ENCODE measurements at regions not wholly inside any gene's neighbourhood (a gene's known extent, or its start where the extent isn't known, plus 50 kb on each side); places are given as distances from the start of the nearest gene placed in this dataset.
"Not testable (repeated sequence)": the region's sequence is repeated elsewhere in the genome, so short reads cannot be mapped to it uniquely, and the experiment has no call there.

GRCh38 chr17:14723349-14723748 is 422.5 kb downstream of the HS3ST3B1 start:
- H2BK5ac ChIP-seq (ENCODE audit: low read depth, low read length, poor library complexity, severe bottlenecking); H2BK120ac ChIP-seq (ENCODE audit: low read depth, low read length); H3K9ac ChIP-seq (ENCODE audit: low read length); H2BK15ac ChIP-seq (ENCODE audit: low read depth, poor library complexity, severe bottlenecking); H4K91ac ChIP-seq (ENCODE audit: low read length); H3K23ac ChIP-seq (ENCODE audit: low read length in 2 of 2); H3K4me3 ChIP-seq (ENCODE audit: insufficient read depth in 1 of 2, low read depth in 1 of 2, low read length in 2 of 2); H3K18ac ChIP-seq (ENCODE audit: low read depth in 1 of 2, low read length in 2 of 2); H3K4me2 ChIP-seq (ENCODE audit: low read length, poor library complexity, severe bottlenecking); H3K4me1 ChIP-seq (ENCODE audit: control insufficient read depth, insufficient read depth, low read depth, low read length); H2AFZ ChIP-seq (ENCODE audit: low read depth, low read length); H3K4ac ChIP-seq (ENCODE audit: low read depth in 1 of 2, low read length in 2 of 2); H3K14ac ChIP-seq (ENCODE audit: low read length in 2 of 2); H4K8ac ChIP-seq (ENCODE audit: low read length); H3K36me3 ChIP-seq (ENCODE audit: control insufficient read depth in 1 of 2, insufficient read depth in 2 of 2, low read depth in 1 of 2, low read length in 2 of 2); H3K79me1 ChIP-seq (replicated peaks; ENCODE audit: low read length, poor library complexity, severe bottlenecking); H3K9me3 ChIP-seq (ENCODE audit: control insufficient read depth, low read length); H2BK12ac ChIP-seq (ENCODE audit: low read length in 2 of 2); DNase-seq; H3K27me3 ChIP-seq (ENCODE audit: control insufficient read depth in 1 of 2, insufficient read depth in 1 of 2, low read length in 2 of 2); H2AK5ac ChIP-seq (ENCODE audit: low read length, severe bottlenecking); H3K27ac ChIP-seq (ENCODE audit: low read length, poor library complexity, severe bottlenecking): not testable (repeated sequence)
- WGBS: 100% methylated on average over 1 of the region's 1 CpG

GRCh38 chr17:14719942-14720341 is 419.1 kb downstream of the HS3ST3B1 start:
- WGBS: 89% methylated on average over 3 of the region's 3 CpGs
- Histone ChIP-seq H2AK5ac (ENCODE audit: low read length, severe bottlenecking) (no peak overlapping the region), H3K4me3 (ENCODE audit: insufficient read depth in 1 of 2, low read depth in 1 of 2, low read length in 2 of 2) (no peak overlapping the region), H3K27me3 (ENCODE audit: control insufficient read depth in 1 of 2, insufficient read depth in 1 of 2, low read length in 2 of 2) (no peaks in the 10 kb centered on the region), H3K4me2 (ENCODE audit: low read length, poor library complexity, severe bottlenecking) (no peak overlapping the region), H2BK5ac (ENCODE audit: low read depth, low read length, poor library complexity, severe bottlenecking) (no peak overlapping the region), H3K4ac (ENCODE audit: low read depth in 1 of 2, low read length in 2 of 2) (no peak overlapping the region), H2BK120ac (ENCODE audit: low read depth, low read length) (no peak overlapping the region), H3K79me1 (replicated peaks; ENCODE audit: low read length, poor library complexity, severe bottlenecking) (no peaks in the 10 kb centered on the region), H2BK12ac (ENCODE audit: low read length in 2 of 2) (no peak overlapping the region), H3K27ac (ENCODE audit: low read length, poor library complexity, severe bottlenecking) (no peak overlapping the region), H3K18ac (ENCODE audit: low read depth in 1 of 2, low read length in 2 of 2) (no peak overlapping the region), H3K14ac (ENCODE audit: low read length in 2 of 2) (no peak overlapping the region), H3K9me3 (ENCODE audit: control insufficient read depth, low read length) (peaks cover 6% of the 10 kb centered on the region), H4K91ac (ENCODE audit: low read length) (no peak overlapping the region), H3K9ac (ENCODE audit: low read length) (no peak overlapping the region), H4K8ac (ENCODE audit: low read length) (no peak overlapping the region), H3K4me1 (ENCODE audit: control insufficient read depth, insufficient read depth, low read depth, low read length) (no peaks in the 10 kb centered on the region), H2BK15ac (ENCODE audit: low read depth, poor library complexity, severe bottlenecking) (no peak overlapping the region), H3K36me3 (ENCODE audit: control insufficient read depth in 1 of 2, insufficient read depth in 2 of 2, low read depth in 1 of 2, low read length in 2 of 2) (no peaks in the 10 kb centered on the region), H3K23ac (ENCODE audit: low read length in 2 of 2) (no peak overlapping the region), H2AFZ (ENCODE audit: low read depth, low read length) (no peak overlapping the region)
- no peak for DNase-seq

GRCh38 chr17:14717859-14718258 is 417.0 kb downstream of the HS3ST3B1 start:
- Histone ChIP-seq H3K18ac (ENCODE audit: low read depth in 1 of 2, low read length in 2 of 2) (no peak overlapping the region), H4K8ac (ENCODE audit: low read length) (no peak overlapping the region), H2BK15ac (ENCODE audit: low read depth, poor library complexity, severe bottlenecking) (no peak overlapping the region), H3K36me3 (ENCODE audit: control insufficient read depth in 1 of 2, insufficient read depth in 2 of 2, low read depth in 1 of 2, low read length in 2 of 2) (no peaks in the 10 kb centered on the region), H3K4me2 (ENCODE audit: low read length, poor library complexity, severe bottlenecking) (no peak overlapping the region), H2BK120ac (ENCODE audit: low read depth, low read length) (no peak overlapping the region), H3K4ac (ENCODE audit: low read depth in 1 of 2, low read length in 2 of 2) (no peak overlapping the region), H3K27ac (ENCODE audit: low read length, poor library complexity, severe bottlenecking) (no peak overlapping the region), H3K9ac (ENCODE audit: low read length) (no peak overlapping the region), H3K14ac (ENCODE audit: low read length in 2 of 2) (peak overlapping the region in 1 of 2 experiments; percentile 91), H3K79me1 (replicated peaks; ENCODE audit: low read length, poor library complexity, severe bottlenecking) (no peaks in the 10 kb centered on the region), H2BK5ac (ENCODE audit: low read depth, low read length, poor library complexity, severe bottlenecking) (no peak overlapping the region), H3K23ac (ENCODE audit: low read length in 2 of 2) (no peak overlapping the region), H3K27me3 (ENCODE audit: control insufficient read depth in 1 of 2, insufficient read depth in 1 of 2, low read length in 2 of 2) (no peaks in the 10 kb centered on the region), H4K91ac (ENCODE audit: low read length) (no peak overlapping the region), H3K9me3 (ENCODE audit: control insufficient read depth, low read length) (no peaks in the 10 kb centered on the region), H2AFZ (ENCODE audit: low read depth, low read length) (no peak overlapping the region), H2BK12ac (ENCODE audit: low read length in 2 of 2) (no peak overlapping the region), H3K4me3 (ENCODE audit: insufficient read depth in 1 of 2, low read depth in 1 of 2, low read length in 2 of 2) (no peak overlapping the region), H2AK5ac (ENCODE audit: low read length, severe bottlenecking) (no peak overlapping the region), H3K4me1 (ENCODE audit: control insufficient read depth, insufficient read depth, low read depth, low read length) (no peaks in the 10 kb centered on the region)
- 92% methylated on average over 2 of the region's 5 CpGs for WGBS
- DNase-seq: no peak

- Histone ChIP-seq H2AK5ac (ENCODE audit: low read length, severe bottlenecking) (no peak overlapping the region), H3K4me1 (ENCODE audit: control insufficient read depth, insufficient read depth, low read depth, low read length) (no peaks in the 10 kb centered on the region), H3K14ac (ENCODE audit: low read length in 2 of 2) (no peak overlapping the region), H3K4me3 (ENCODE audit: insufficient read depth in 1 of 2, low read depth in 1 of 2, low read length in 2 of 2) (no peak overlapping the region), H3K9me3 (ENCODE audit: control insufficient read depth, low read length) (no peaks in the 10 kb centered on the region), H3K23ac (ENCODE audit: low read length in 2 of 2) (no peak overlapping the region), H2AFZ (ENCODE audit: low read depth, low read length) (no peak overlapping the region), H2BK12ac (ENCODE audit: low read length in 2 of 2) (no peak overlapping the region), H2BK15ac (ENCODE audit: low read depth, poor library complexity, severe bottlenecking) (no peak overlapping the region), H3K27ac (ENCODE audit: low read length, poor library complexity, severe bottlenecking) (no peak overlapping the region), H4K91ac (ENCODE audit: low read length) (no peak overlapping the region), H3K9ac (ENCODE audit: low read length) (no peak overlapping the region), H3K79me1 (replicated peaks; ENCODE audit: low read length, poor library complexity, severe bottlenecking) (no peaks in the 10 kb centered on the region), H3K36me3 (ENCODE audit: control insufficient read depth in 1 of 2, insufficient read depth in 2 of 2, low read depth in 1 of 2, low read length in 2 of 2) (no peaks in the 10 kb centered on the region), H4K8ac (ENCODE audit: low read length) (no peak overlapping the region), H2BK5ac (ENCODE audit: low read depth, low read length, poor library complexity, severe bottlenecking) (no peak overlapping the region), H3K4ac (ENCODE audit: low read depth in 1 of 2, low read length in 2 of 2) (no peak overlapping the region), H3K18ac (ENCODE audit: low read depth in 1 of 2, low read length in 2 of 2) (no peak overlapping the region), H3K4me2 (ENCODE audit: low read length, poor library complexity, severe bottlenecking) (no peak overlapping the region), H2BK120ac (ENCODE audit: low read depth, low read length) (no peak overlapping the region), H3K27me3 (ENCODE audit: control insufficient read depth in 1 of 2, insufficient read depth in 1 of 2, low read length in 2 of 2) (no peaks in the 10 kb centered on the region)
- no peak for DNase-seq
Observed at GRCh38 chr17:14715561-14715960, 414.7 kb downstream of the HS3ST3B1 start.
